SK-N-SH treated with all-trans-retinoic acid at 6 μM for 48 hours (cell line): ENCODE measurements at regions not wholly inside any gene's neighbourhood (a gene's known extent, or its start where the extent isn't known, plus 50 kb on each side); places are given as distances from the start of the nearest gene placed in this dataset.

ENCODE experiments used
- OSR1 ChIP-seq: fragments of 250-450 bp; sonication (Bioruptor Pico); IDR thresholded peaks from 2 replicates; pipeline ENCODE4 v1.8.0; 2022; ENCODE audit warnings: moderate library complexity, mild to moderate bottlenecking, inconsistent platforms
- TOX ChIP-seq: fragments of 250-450 bp; sonication (Bioruptor Pico); IDR thresholded peaks from 2 replicates; pipeline ENCODE4 v1.8.0; 2021; ENCODE audit warnings: mild to moderate bottlenecking, moderate library complexity, borderline replicate concordance
- ZFP3 ChIP-seq: fragments of 250-450 bp; sonication (Bioruptor Pico); IDR thresholded peaks from 2 replicates; pipeline ENCODE4 v1.5.0; 2020; ENCODE audit warnings: mild to moderate bottlenecking, moderate library complexity
- ZFP30 ChIP-seq: fragments of 450-650 bp; formaldehyde crosslinking; IDR thresholded peaks from 2 replicates; pipeline ENCODE4 v1.5.0; 2022; ENCODE audit warnings: mild to moderate bottlenecking, moderate library complexity

DNA sequence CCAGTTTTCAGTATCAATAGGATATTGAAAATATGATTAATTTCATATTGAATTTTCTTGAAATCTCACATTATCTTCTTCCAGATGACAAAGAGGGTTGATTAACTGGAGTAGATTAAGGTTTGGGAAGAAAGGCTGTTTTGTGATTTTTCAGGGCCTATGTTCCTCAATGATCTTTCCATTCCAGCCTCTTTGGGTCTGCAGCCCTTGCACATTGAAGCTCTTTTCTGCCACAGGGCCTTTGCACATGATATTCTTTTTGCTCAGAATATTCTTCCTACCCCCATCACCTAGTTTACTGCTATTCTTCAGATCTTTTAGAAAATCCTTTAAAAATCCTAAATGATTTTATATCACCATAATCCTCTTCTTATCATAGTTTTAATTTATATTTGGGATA lies 449.6 kb downstream of the PLCL1 start:
- TF ChIP-seq OSR1 (CRISPR knock-in tag), result no peak
- TF ChIP-seq ZFP3, result no peak
- TF ChIP-seq TOX (CRISPR knock-in tag), result no peak
- no peak for TF ChIP-seq ZFP30 (CRISPR knock-in tag)
